Neural progenitor cell (in vitro differentiated cells): ENCODE measurements at regions not wholly inside any gene's neighbourhood (a gene's known extent, or its start where the extent isn't known, plus 50 kb on each side); places are given as distances from the start of the nearest gene placed in this dataset.
"Not testable (repeated sequence)": the region's sequence is repeated elsewhere in the genome, so short reads cannot be mapped to it uniquely, and the experiment has no call there.

ENCODE experiments used
- DNase-seq: peaks from one replicate; pipeline ENCODE4 v3.0.0-alpha.2; 2016; ENCODE audit warnings: low spot score
- H2AFZ ChIP-seq: fragments of 200-600 bp; sonication (generic); replicated peaks from 2 replicates; pipeline ENCODE4 v1.6.1; 2016; ENCODE audit warnings: antibody characterized with exemption
- H3F3A ChIP-seq: fragments of 200-600 bp; sonication (generic); 2 replicates; pipeline ENCODE4 v1.6.1; 2016; ENCODE audit warnings: antibody characterized with exemption, low read depth
- H3K27ac ChIP-seq: fragments of 200-600 bp; sonication (generic); 2 replicates; pipeline ENCODE4 v1.5.1; 2016; ENCODE audit warnings: mild to moderate bottlenecking
- H3K27me3 ChIP-seq: fragments of 200-600 bp; sonication (generic); 2 replicates; pipeline ENCODE4 v1.6.1; 2016; ENCODE audit warnings: mild to moderate bottlenecking, moderate library complexity
- H3K36me3 ChIP-seq: fragments of 200-600 bp; sonication (generic); 2 replicates; pipeline ENCODE4 v1.5.1; 2016
- H3K4me1 ChIP-seq: fragments of 200-600 bp; sonication (generic); 2 replicates; pipeline ENCODE4 v1.6.1; 2016; ENCODE audit warnings: mixed run types
- H3K4me2 ChIP-seq: fragments of 200-600 bp; sonication (generic); 2 replicates; pipeline ENCODE4 v1.6.1; 2016
- H3K4me3 ChIP-seq: fragments of 200-600 bp; sonication (generic); 2 replicates; pipeline ENCODE4 v1.5.1; 2016
- H3K79me2 ChIP-seq: fragments of 200-600 bp; sonication (generic); 2 replicates; pipeline ENCODE4 v1.6.1; 2016; ENCODE audit warnings: low read depth
- H3K9ac ChIP-seq: fragments of 200-600 bp; sonication (generic); 2 replicates; pipeline ENCODE4 v1.6.1; 2016
- H3K9me3 ChIP-seq: fragments of 200-600 bp; sonication (generic); 2 replicates; pipeline ENCODE4 v1.5.1; 2016; ENCODE audit warnings: low read depth
- H4K20me1 ChIP-seq: fragments of 200-600 bp; sonication (generic); 2 replicates; pipeline ENCODE4 v1.6.1; 2016; ENCODE audit warnings: low read depth
- H3K27ac Mint-ChIP-seq: 3 replicates; pipeline ENCODE4 v1.8.0; 2021; ENCODE audit warnings: mixed read lengths
- H3K27me3 Mint-ChIP-seq: 2 replicates; pipeline ENCODE4 v1.8.0; 2022; ENCODE audit warnings: low read depth, mild to moderate bottlenecking, inconsistent platforms, moderate library complexity, mixed read lengths; ENCODE audit not compliant: insufficient read depth
- H3K36me3 Mint-ChIP-seq: 3 replicates; pipeline ENCODE4 v1.8.0; 2021; ENCODE audit warnings: mixed read lengths
- H3K4me1 Mint-ChIP-seq: 3 replicates; pipeline ENCODE4 v1.8.0; 2021; ENCODE audit warnings: mixed read lengths
- H3K4me3 Mint-ChIP-seq: 3 replicates; pipeline ENCODE4 v1.8.0; 2021; ENCODE audit warnings: mild to moderate bottlenecking, moderate library complexity, mixed read lengths
- H3K9me3 Mint-ChIP-seq: 3 replicates; pipeline ENCODE4 v1.8.0; 2020; ENCODE audit warnings: mixed read lengths
- EZH2 ChIP-seq: fragments of 200-600 bp; sonication (generic); IDR thresholded peaks from 2 replicates; pipeline ENCODE4 v1.6.1; 2017; ENCODE audit warnings: antibody characterized with exemption, mild to moderate bottlenecking, moderate library complexity
- EZH2phosphoT487 ChIP-seq: fragments of 200-600 bp; sonication (generic); IDR thresholded peaks from 2 replicates; pipeline ENCODE4 v1.6.1; 2017; ENCODE audit warnings: antibody characterized with exemption
- TF ChIP-seq, protein P1 (sequence below): fragments of 200-600 bp; sonication (generic); IDR thresholded peaks from 2 replicates; pipeline ENCODE4 v1.5.1; 2017; ENCODE audit warnings: antibody characterized with exemption, mild to moderate bottlenecking

DNA sequence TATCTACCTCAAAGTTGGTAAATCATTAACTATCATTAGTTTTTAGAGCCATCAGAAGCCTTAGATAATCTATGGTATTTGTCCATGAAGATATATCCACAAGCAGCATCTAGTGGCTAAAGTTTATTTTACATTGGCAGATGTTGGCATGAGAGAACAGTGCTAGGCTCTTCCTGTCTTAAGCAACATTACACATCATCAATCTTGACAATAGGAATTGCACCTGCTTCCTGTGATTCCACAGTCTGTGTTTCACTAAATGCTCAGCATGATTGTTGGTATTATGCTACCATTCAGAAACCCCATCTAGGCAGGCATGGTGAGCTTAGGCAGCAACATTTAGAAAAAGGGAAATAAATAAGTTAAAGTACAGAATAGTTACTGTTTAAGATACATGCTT is 246.6 kb downstream of the SLCO4C1 start:
- Histone ChIP-seq H3K9ac (no peak overlapping the region), H3F3A (no peaks in the 10 kb centered on the region), H4K20me1 (no peaks in the 10 kb centered on the region), H2AFZ (no peak overlapping the region), H3K79me2 (no peaks in the 10 kb centered on the region), H3K27ac (no peak overlapping the region), H3K36me3 (no peaks in the 10 kb centered on the region), H3K9me3 (no peaks in the 10 kb centered on the region), H3K4me2 (no peak overlapping the region), H3K27me3 (no peaks in the 10 kb centered on the region), H3K4me3 (no peak overlapping the region), H3K4me1 (no peaks in the 10 kb centered on the region)
- Mint-ChIP-seq H3K4me3 (no peak overlapping the region), H3K27me3 (no peaks in the 10 kb centered on the region), H3K27ac (no peak overlapping the region), H3K9me3 (no peaks in the 10 kb centered on the region), H3K4me1 (no peaks in the 10 kb centered on the region), H3K36me3 (no peaks in the 10 kb centered on the region)
- DNase-seq = no peak
- TF ChIP-seq EZH2phosphoT487 (no peak), EZH2 (no peak)
- TF ChIP-seq, protein P1, sequence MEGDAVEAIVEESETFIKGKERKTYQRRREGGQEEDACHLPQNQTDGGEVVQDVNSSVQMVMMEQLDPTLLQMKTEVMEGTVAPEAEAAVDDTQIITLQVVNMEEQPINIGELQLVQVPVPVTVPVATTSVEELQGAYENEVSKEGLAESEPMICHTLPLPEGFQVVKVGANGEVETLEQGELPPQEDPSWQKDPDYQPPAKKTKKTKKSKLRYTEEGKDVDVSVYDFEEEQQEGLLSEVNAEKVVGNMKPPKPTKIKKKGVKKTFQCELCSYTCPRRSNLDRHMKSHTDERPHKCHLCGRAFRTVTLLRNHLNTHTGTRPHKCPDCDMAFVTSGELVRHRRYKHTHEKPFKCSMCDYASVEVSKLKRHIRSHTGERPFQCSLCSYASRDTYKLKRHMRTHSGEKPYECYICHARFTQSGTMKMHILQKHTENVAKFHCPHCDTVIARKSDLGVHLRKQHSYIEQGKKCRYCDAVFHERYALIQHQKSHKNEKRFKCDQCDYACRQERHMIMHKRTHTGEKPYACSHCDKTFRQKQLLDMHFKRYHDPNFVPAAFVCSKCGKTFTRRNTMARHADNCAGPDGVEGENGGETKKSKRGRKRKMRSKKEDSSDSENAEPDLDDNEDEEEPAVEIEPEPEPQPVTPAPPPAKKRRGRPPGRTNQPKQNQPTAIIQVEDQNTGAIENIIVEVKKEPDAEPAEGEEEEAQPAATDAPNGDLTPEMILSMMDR = no peak

DNA sequence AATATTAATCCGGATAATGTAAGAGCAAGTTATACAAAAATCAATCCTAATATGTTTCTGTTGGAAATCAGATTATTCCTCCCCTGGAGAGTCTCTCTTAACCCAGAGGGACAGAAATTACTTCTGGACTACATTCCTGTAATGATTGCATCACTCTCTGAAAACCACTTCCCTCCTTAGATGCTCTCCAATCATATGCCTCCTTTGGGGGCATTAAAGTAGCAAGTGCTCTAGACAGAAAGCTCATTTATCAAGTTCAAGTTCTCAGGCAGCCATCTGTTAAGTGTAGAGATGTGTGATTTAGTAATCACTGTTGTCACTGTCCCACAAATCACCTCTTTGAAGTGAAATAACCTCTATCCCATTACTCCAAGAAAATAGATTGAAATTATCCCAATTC is 247.1 kb downstream of the SLCO4C1 start:
- Histone ChIP-seq H3F3A (no peaks in the 10 kb centered on the region), H3K27ac (no peak overlapping the region), H3K9ac (no peak overlapping the region), H4K20me1 (no peaks in the 10 kb centered on the region), H3K4me2 (no peak overlapping the region), H3K79me2 (no peaks in the 10 kb centered on the region), H3K9me3 (no peaks in the 10 kb centered on the region), H2AFZ (no peak overlapping the region), H3K4me1 (no peaks in the 10 kb centered on the region), H3K36me3 (no peaks in the 10 kb centered on the region), H3K27me3 (no peaks in the 10 kb centered on the region), H3K4me3 (no peak overlapping the region)
- no peak for DNase-seq
- Mint-ChIP-seq H3K4me1 (no peaks in the 10 kb centered on the region), H3K27me3 (no peaks in the 10 kb centered on the region), H3K4me3 (no peak overlapping the region), H3K27ac (no peak overlapping the region), H3K9me3 (no peaks in the 10 kb centered on the region), H3K36me3 (no peaks in the 10 kb centered on the region)
- no peak for TF ChIP-seq EZH2phosphoT487
- TF ChIP-seq EZH2 = no peak
- TF ChIP-seq, protein P1 = no peak

DNA sequence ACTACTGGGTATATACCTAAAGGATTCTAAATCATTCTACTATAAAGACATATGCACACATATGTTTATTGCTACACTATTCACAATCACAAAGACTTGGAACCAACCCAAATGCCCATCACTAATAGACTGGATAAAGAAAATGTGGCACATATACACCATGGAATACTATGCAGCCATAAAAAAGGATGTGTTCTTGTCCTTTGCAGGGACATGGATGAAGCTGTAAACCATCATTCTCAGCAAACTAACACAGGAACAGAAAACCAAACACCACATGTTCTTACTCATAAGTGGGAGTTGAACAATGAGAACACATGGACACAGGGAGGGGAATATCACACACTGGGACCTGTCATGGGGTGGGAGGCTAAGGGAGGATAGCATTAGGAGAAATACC is 249.0 kb downstream of the SLCO4C1 start:
- not testable (repeated sequence) for H3K4me1 Mint-ChIP-seq, H3K27me3 ChIP-seq, H3K9me3 ChIP-seq, H3K79me2 ChIP-seq, DNase-seq, H3K9me3 Mint-ChIP-seq, H3F3A ChIP-seq, H3K36me3 ChIP-seq, H3K9ac ChIP-seq, H3K36me3 Mint-ChIP-seq, H2AFZ ChIP-seq, H3K4me3 Mint-ChIP-seq, H3K4me3 ChIP-seq, H3K27ac ChIP-seq, H3K27ac Mint-ChIP-seq, H4K20me1 ChIP-seq, H3K4me2 ChIP-seq, H3K4me1 ChIP-seq, H3K27me3 Mint-ChIP-seq

DNA sequence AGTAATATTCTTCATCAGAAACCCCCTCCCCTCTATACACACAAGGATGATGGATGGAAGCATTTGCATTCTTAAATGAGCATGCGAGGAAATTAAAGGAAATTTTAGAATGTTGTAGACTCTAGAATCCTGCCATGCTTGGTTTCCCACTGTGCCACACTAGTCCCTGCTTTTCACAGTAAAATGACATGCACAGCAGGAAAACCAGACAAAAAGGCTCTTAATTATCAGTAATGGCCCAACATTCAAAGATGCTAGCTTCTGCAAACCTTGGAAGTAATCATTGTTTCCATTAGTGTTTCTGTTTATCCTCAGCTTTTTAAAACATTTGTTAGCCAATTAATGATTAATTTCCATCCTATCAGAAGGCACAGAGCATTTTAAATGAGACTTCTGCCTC is 255.8 kb downstream of the SLCO4C1 start:
- H3K79me2 ChIP-seq = no peaks in the 10 kb centered on the region
- H3K4me2 ChIP-seq = peak overlapping the region; percentile 28
- H3K27me3 Mint-ChIP-seq = no peaks in the 10 kb centered on the region
- no peak overlapping the region for H3K4me3 ChIP-seq
- H3K4me1 ChIP-seq = peaks cover 15% of the 10 kb centered on the region
- no peaks in the 10 kb centered on the region for H3K27me3 ChIP-seq
- no peaks in the 10 kb centered on the region for H3K9me3 Mint-ChIP-seq
- no peaks in the 10 kb centered on the region for H3F3A ChIP-seq
- no peaks in the 10 kb centered on the region for H3K9me3 ChIP-seq
- no peak overlapping the region for H3K9ac ChIP-seq
- TF ChIP-seq, protein P1 = no peak
- TF ChIP-seq EZH2 (no peak), EZH2phosphoT487 (no peak)
- peak; percentile 24 for DNase-seq
- no peak overlapping the region for H2AFZ ChIP-seq
- H3K27ac ChIP-seq = no peak overlapping the region
- no peaks in the 10 kb centered on the region for H3K36me3 Mint-ChIP-seq
- H4K20me1 ChIP-seq = no peaks in the 10 kb centered on the region
- H3K36me3 ChIP-seq = no peaks in the 10 kb centered on the region
- H3K4me3 Mint-ChIP-seq = no peak overlapping the region
- no peak overlapping the region for H3K27ac Mint-ChIP-seq
- peaks cover 16% of the 10 kb centered on the region for H3K4me1 Mint-ChIP-seq
